ENCODE measurements at regions not wholly inside any gene's neighbourhood (a gene's known extent, or its start where the extent isn't known, plus 50 kb on each side); places are given as distances from the start of the nearest gene placed in this dataset.

GRCh38 chr1:72648465-72648864 lies 366.1 kb upstream of the NEGR1 start:
- H3K4me3 ChIP-seq: no peak overlapping the region
- no peaks in the 10 kb centered on the region for H3K36me3 ChIP-seq (replicated peaks in 1 of 2)
- intact Hi-C loops (cut with DNase I): no loop called here
- H3K4me1 ChIP-seq (replicated peaks in 1 of 2): no peaks in the 10 kb centered on the region
- no peak for TF ChIP-seq CTCF (IDR thresholded peaks at IDR 0.05)
- no peak for TF ChIP-seq POLR2A (IDR thresholded peaks at IDR 0.05)
- WGBS, 4 donors: 33 to 87% (median 66%) methylated on average over 1 to 5 of the region's 5 CpGs
- no peaks in the 10 kb centered on the region for H3K27me3 ChIP-seq
- H3K27ac ChIP-seq: no peak overlapping the region
- H3K9me3 ChIP-seq (replicated peaks in 1 of 3): no peaks in the 10 kb centered on the region
- DNase-seq: no peak

GRCh38 chr1:72643142-72643541 lies 360.8 kb upstream of the NEGR1 start:
- Histone ChIP-seq H3K27ac (no peak overlapping the region), H3K9me3 (replicated peaks in 1 of 3) (no peaks in the 10 kb centered on the region), H3K27me3 (no peaks in the 10 kb centered on the region), H3K4me1 (replicated peaks in 1 of 2) (no peaks in the 10 kb centered on the region), H3K4me3 (no peak overlapping the region), H3K36me3 (replicated peaks in 1 of 2) (no peaks in the 10 kb centered on the region)
- no peak for DNase-seq
- TF ChIP-seq POLR2A (IDR thresholded peaks at IDR 0.05) (no peak), CTCF (IDR thresholded peaks at IDR 0.05) (no peak)
- intact Hi-C loops (cut with DNase I): no loop called here
- WGBS, 4 donors: 67 to 79% (median 74%) methylated on average over 2 of the region's 2 CpGs

GRCh38 chr1:72637593-72637992 lies 355.3 kb upstream of the NEGR1 start:
- WGBS, 4 donors: 65 to 86% (median 80%) methylated on average over 1 of the region's 1 CpG
- intact Hi-C loops (cut with DNase I): no loop called here
- Histone ChIP-seq H3K4me1 (replicated peaks in 1 of 2) (no peaks in the 10 kb centered on the region), H3K9me3 (replicated peaks in 1 of 3) (no peaks in the 10 kb centered on the region), H3K27ac (no peak overlapping the region), H3K4me3 (no peak overlapping the region), H3K36me3 (replicated peaks in 1 of 2) (no peaks in the 10 kb centered on the region), H3K27me3 (no peaks in the 10 kb centered on the region)
- no peak for TF ChIP-seq POLR2A (IDR thresholded peaks at IDR 0.05)
- no peak for TF ChIP-seq CTCF (IDR thresholded peaks at IDR 0.05)
- no peak for DNase-seq

GRCh38 chr1:72636631-72637030 lies 354.3 kb upstream of the NEGR1 start:
- no peaks in the 10 kb centered on the region for H3K4me1 ChIP-seq (replicated peaks in 1 of 2)
- TF ChIP-seq CTCF (IDR thresholded peaks at IDR 0.05): no peak
- TF ChIP-seq POLR2A (IDR thresholded peaks at IDR 0.05): no peak
- H3K27me3 ChIP-seq: no peaks in the 10 kb centered on the region
- DNase-seq: peak in 1 of 7 donors; percentile 17
- intact Hi-C loops (cut with DNase I): no loop called here
- WGBS, 4 donors: 33 to 45% (median 43%) methylated on average over 2 of the region's 2 CpGs
- H3K9me3 ChIP-seq (replicated peaks in 1 of 3): no peaks in the 10 kb centered on the region
- H3K27ac ChIP-seq: no peak overlapping the region
- no peaks in the 10 kb centered on the region for H3K36me3 ChIP-seq (replicated peaks in 1 of 2)
- H3K4me3 ChIP-seq: no peak overlapping the region

All from adrenal gland (tissue), 9 donors.